A549 (cell line): ENCODE measurements at regions not wholly inside any gene's neighbourhood (a gene's known extent, or its start where the extent isn't known, plus 50 kb on each side); places are given as distances from the start of the nearest gene placed in this dataset.

Source experiments
- CTCF ChIP-seq: fragments of >200 bp; sonication (Bioruptor Twin); formaldehyde crosslinking; IDR thresholded peaks from 3 replicates; pipeline ENCODE4 v1.5.1; 2016
- E2F6 ChIP-seq: IDR thresholded peaks from 2 replicates; pipeline ENCODE4 v1.6.1; 2012; ENCODE audit warnings: low read depth, borderline replicate concordance
- EP300 ChIP-seq, 2 experiments: fragments of >200 bp; sonication (Bioruptor Twin); formaldehyde crosslinking; IDR thresholded peaks; 2 replicates in 1 of 2; 3 replicates in 1 of 2; pipeline ENCODE4 v1.6.1; 2016 to 2017
- FOSL2 ChIP-seq, 2 experiments: fragments of 450-650 bp in 1 of 2; fragments of >200 bp in 1 of 2; sonication (Bioruptor Twin) in 1 of 2; formaldehyde crosslinking; IDR thresholded peaks; 2 replicates each; pipeline versions ENCODE4 v1.5.0 to v1.6.1; 2016 to 2020; ENCODE audit warnings: mild to moderate bottlenecking in 1 of 2, moderate library complexity in 1 of 2
- HES2 ChIP-seq: fragments of >200 bp; sonication (Bioruptor Twin); formaldehyde crosslinking; IDR thresholded peaks from 2 replicates; pipeline ENCODE4 v1.6.1; 2016
- JUNB ChIP-seq: fragments of >200 bp; sonication (Bioruptor Twin); formaldehyde crosslinking; IDR thresholded peaks from 2 replicates; pipeline ENCODE4 v1.6.1; 2016
- MAX ChIP-seq: IDR thresholded peaks from 2 replicates; pipeline ENCODE4 v1.6.1; 2012
- POLR2A ChIP-seq: IDR thresholded peaks from 2 replicates; pipeline ENCODE4 v1.6.1; 2012; ENCODE audit warnings: mild to moderate bottlenecking, low read length
- RCOR1 ChIP-seq: fragments of 150-350 bp; IDR thresholded peaks from 2 replicates; pipeline ENCODE4 v1.6.1; 2014; ENCODE audit warnings: antibody characterized with exemption, low read length, low read depth
- TP53 ChIP-seq: fragments of 250-450 bp; sonication (Bioruptor Pico); IDR thresholded peaks from 2 replicates; pipeline ENCODE4 v1.5.0; 2021; ENCODE audit warnings: mild to moderate bottlenecking, moderate library complexity

- no peak for TF ChIP-seq CTCF
- TF ChIP-seq POLR2A, result no peak
- TF ChIP-seq MAX, result no peak
- no peak for TF ChIP-seq FOSL2 (IDR thresholded peaks at IDR 0.05)
- TF ChIP-seq FOSL2 (CRISPR knock-in tag; IDR thresholded peaks at IDR 0.05), result no peak
- TF ChIP-seq HES2, result no peak
- no peak for TF ChIP-seq TP53 (CRISPR knock-in tag)
- no peak for TF ChIP-seq E2F6
- TF ChIP-seq EP300 (IDR thresholded peaks at IDR 0.05), result no peak
- TF ChIP-seq JUNB, result no peak
- TF ChIP-seq RCOR1, result no peak
Observed at GRCh38 chr12:58557661-58558060, 362.6 kb downstream of the LRIG3 start.
